Brain microvascular endothelial cell (primary cell): ENCODE measurements at regions not wholly inside any gene's neighbourhood (a gene's known extent, or its start where the extent isn't known, plus 50 kb on each side); places are given as distances from the start of the nearest gene placed in this dataset.

Experiments
- DNase-seq: peaks from one replicate; pipeline ENCODE4 v3.0.0-alpha.2; 2020
- H3K27ac ChIP-seq: fragments of 250-450 bp; sonication (Bioruptor Pico); 2 replicates; pipeline ENCODE4 v1.5.1; 2020; ENCODE audit warnings: mild to moderate bottlenecking, moderate library complexity
- H3K27me3 ChIP-seq: fragments of 250-450 bp; sonication (Bioruptor Pico); replicated peaks from 2 replicates; pipeline ENCODE4 v1.5.1; 2020; ENCODE audit warnings: mild to moderate bottlenecking
- H3K36me3 ChIP-seq: fragments of 250-450 bp; sonication (Bioruptor Pico); replicated peaks from 2 replicates; pipeline ENCODE4 v1.5.1; 2020; ENCODE audit warnings: mild to moderate bottlenecking
- H3K4me3 ChIP-seq: 2 replicates; pipeline ENCODE4 v1.5.1; 2011; ENCODE audit warnings: low read depth, mild to moderate bottlenecking, control low read depth, low read length, moderate library complexity
- in situ Hi-C: cut with HindIII; loops from 2 replicates; pipeline ENCODE4 v1.10.0; 2017; ENCODE audit warnings: low sequenced_read_pairs, low pct_ligation_motif_present
- TF ChIP-seq, protein P1 (sequence below): IDR thresholded peaks from 2 replicates; pipeline ENCODE4 v1.5.1; 2011; ENCODE audit warnings: low read depth, mild to moderate bottlenecking, moderate library complexity, low read length, control low read depth, inconsistent platforms; ENCODE audit errors: missing control alignments

DNA sequence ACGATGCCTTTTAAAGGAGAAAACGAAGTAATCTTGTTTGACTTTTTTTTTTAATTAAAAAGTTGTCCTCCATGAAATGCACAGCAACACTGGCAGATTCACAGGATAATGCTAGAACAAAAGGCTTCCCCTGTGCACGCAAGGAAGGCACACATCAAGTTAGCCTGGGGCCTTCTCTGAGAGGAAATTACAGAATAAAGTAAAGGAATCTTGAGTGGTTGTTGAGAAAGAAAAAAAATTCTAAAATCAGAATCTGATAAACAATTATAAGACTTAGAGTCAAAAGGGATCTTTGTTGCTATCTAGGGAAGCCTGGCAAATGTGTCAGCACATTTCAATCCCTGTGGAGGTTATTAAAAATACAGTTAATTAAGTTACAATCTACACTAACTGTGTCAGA, 946.0 kb downstream of the IGSF11 start:
- Histone ChIP-seq H3K27me3 (no peaks in the 10 kb centered on the region), H3K4me3 (no peak overlapping the region), H3K27ac (no peak overlapping the region), H3K36me3 (no peaks in the 10 kb centered on the region)
- TF ChIP-seq, protein P1, sequence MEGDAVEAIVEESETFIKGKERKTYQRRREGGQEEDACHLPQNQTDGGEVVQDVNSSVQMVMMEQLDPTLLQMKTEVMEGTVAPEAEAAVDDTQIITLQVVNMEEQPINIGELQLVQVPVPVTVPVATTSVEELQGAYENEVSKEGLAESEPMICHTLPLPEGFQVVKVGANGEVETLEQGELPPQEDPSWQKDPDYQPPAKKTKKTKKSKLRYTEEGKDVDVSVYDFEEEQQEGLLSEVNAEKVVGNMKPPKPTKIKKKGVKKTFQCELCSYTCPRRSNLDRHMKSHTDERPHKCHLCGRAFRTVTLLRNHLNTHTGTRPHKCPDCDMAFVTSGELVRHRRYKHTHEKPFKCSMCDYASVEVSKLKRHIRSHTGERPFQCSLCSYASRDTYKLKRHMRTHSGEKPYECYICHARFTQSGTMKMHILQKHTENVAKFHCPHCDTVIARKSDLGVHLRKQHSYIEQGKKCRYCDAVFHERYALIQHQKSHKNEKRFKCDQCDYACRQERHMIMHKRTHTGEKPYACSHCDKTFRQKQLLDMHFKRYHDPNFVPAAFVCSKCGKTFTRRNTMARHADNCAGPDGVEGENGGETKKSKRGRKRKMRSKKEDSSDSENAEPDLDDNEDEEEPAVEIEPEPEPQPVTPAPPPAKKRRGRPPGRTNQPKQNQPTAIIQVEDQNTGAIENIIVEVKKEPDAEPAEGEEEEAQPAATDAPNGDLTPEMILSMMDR = no peak
- DNase-seq = no peak
- in situ Hi-C loops = no loop called here

DNA sequence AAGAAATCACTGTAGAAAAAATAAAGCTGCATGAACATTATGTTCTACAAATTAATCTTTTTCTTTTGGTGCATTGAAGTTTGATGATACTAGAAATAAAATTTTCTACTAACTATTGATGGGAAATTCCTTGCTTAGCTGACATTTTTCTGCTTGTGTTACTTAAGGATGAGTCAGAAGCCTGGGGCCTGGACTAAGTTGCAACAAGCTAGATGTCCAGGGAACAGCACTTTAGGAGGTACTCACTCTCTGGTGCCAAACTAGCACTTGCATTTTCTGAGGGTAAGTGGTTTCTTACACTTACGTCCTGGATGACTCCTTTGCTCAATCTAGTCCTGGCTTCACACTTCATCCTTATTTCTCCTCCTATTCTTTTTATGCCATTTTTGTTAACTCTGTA, 945.1 kb downstream of the IGSF11 start:
- DNase-seq = no peak
- Histone ChIP-seq H3K4me3 (no peak overlapping the region), H3K27ac (no peak overlapping the region), H3K27me3 (no peaks in the 10 kb centered on the region), H3K36me3 (no peaks in the 10 kb centered on the region)
- in situ Hi-C loops = no loop called here
- TF ChIP-seq, protein P1 = no peak

DNA sequence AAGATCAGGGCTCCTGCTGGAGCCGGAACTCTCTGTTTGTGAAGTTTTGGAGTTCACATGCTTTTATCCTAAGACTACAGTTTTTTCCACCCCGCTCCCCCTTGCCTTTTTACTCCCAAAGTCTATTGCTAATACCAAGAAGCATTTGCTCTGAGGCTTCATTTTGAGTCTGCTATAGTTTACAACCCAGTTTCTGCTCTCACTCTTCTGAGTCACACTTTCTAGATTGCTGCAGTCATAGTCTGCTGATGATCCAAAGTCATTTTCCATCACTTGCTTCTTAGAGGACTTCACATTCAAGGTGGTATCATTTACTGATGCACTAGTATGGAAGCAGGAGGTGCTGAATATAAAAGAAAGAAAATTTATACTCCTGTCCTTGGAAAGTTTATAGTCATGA, 937.4 kb downstream of the IGSF11 start:
- TF ChIP-seq, protein P1 = no peak
- in situ Hi-C loops = no loop called here
- DNase-seq = no peak
- H3K36me3 ChIP-seq = no peaks in the 10 kb centered on the region
- no peak overlapping the region for H3K4me3 ChIP-seq
- no peaks in the 10 kb centered on the region for H3K27me3 ChIP-seq
- no peak overlapping the region for H3K27ac ChIP-seq

DNA sequence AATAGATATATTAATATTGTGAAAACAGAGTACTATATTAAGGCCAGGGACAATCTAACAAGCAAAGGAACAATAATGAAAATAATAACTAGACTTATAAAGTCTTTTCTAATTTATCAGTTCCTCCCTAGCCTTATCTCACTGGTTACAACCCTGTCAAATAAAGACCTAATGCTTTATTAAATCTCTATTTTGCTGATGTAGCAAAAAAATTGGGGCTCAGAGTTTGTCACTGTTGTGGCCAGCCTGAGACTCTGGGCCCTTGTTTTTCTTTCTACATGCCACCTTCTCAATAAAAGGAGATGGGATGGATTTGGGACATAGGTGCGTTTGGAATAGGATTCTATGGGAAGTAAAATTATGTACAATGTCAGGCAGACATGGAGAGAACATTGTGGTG, 937.0 kb downstream of the IGSF11 start:
- Histone ChIP-seq H3K27ac (no peak overlapping the region), H3K4me3 (no peak overlapping the region)
- in situ Hi-C loops = no loop called here

DNA sequence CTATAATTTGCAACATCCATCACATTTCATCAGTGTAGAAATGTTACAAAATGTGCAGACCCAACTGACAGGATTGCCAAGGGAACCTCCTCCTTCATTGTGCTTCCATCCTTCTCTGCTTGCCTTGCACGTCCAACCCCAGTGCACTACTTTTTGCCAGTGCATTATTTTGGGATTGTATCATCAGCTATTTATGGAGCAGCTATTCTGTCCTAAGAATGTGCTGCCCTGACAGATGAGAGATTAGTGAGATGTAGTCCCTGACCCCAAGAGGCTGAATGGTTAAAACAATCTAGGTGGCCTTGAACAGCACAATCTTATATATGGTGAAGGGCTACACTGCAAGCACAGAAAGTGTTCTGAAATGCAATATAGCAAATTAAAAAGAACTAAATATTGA, 935.8 kb downstream of the IGSF11 start:
- Histone ChIP-seq H3K27ac (no peak overlapping the region), H3K36me3 (no peaks in the 10 kb centered on the region), H3K4me3 (no peak overlapping the region), H3K27me3 (no peaks in the 10 kb centered on the region)
- no peak for DNase-seq
- in situ Hi-C loops = no loop called here
- TF ChIP-seq, protein P1 = no peak

More for the DNA sequence above, 937.0 kb downstream of the IGSF11 start:
- H3K36me3 ChIP-seq = no peaks in the 10 kb centered on the region
- no peak for DNase-seq
- TF ChIP-seq, protein P1 = no peak
- H3K27me3 ChIP-seq = no peaks in the 10 kb centered on the region

DNA sequence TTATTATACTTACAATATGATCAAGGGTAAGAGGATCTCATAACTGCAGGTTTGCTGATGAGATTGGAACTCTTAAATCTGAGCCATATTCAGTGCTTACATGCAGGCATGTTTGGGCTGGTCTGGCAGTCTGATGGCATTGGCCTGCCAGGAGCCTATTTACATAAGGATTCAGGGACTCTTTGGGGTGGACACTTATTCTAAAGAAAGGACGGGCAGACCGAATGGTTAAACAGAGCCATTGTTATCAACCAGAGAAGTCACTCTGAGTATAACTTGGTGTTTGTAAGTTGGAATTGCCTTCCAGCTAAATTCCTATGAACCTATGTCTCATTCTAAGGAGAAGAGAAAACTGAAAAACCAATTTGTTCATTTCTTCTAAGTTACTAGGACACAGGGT, 932.8 kb downstream of the IGSF11 start:
- TF ChIP-seq, protein P1 = no peak
- in situ Hi-C loops = no loop called here
- H3K4me3 ChIP-seq = no peak overlapping the region
- H3K27ac ChIP-seq = no peak overlapping the region
- H3K36me3 ChIP-seq = no peaks in the 10 kb centered on the region
- no peaks in the 10 kb centered on the region for H3K27me3 ChIP-seq
- no peak for DNase-seq
